Activated CD4-positive, alpha-beta memory T cell treated with anti-CD3 and anti-CD28 coated beads, Interleukin-2, amount 10 ng/mL, durations not matched to agents 7 days and 5 days (primary cell): ENCODE measurements at regions not wholly inside any gene's neighbourhood (a gene's known extent, or its start where the extent isn't known, plus 50 kb on each side); places are given as distances from the start of the nearest gene placed in this dataset.
"Not testable (repeated sequence)": the region's sequence is repeated elsewhere in the genome, so short reads cannot be mapped to it uniquely, and the experiment has no call there.

Source experiments
- CTCF ChIA-PET: fragments of 350-600 bp; sonication (Branson Sonifier 250); formaldehyde crosslinking; loops from one replicate; lab custom pipeline; 2021; ENCODE audit warnings: antibody characterized with exemption, inconsistent platforms; lab: Charles Lee
- POLR2A ChIA-PET: fragments of 350-600 bp; sonication (Branson Sonifier 250); formaldehyde crosslinking; loops from one replicate; lab custom pipeline; 2021; ENCODE audit warnings: antibody characterized with exemption; lab: Charles Lee
- DNase-seq: peaks from one replicate; pipeline ENCODE4 v3.0.0-alpha.2; 2020
- H3K27ac Mint-ChIP-seq: one replicate; pipeline ENCODE4 v1.8.0; 2021; ENCODE audit warnings: mild to moderate bottlenecking, mixed read lengths
- H3K27me3 Mint-ChIP-seq: one replicate; pipeline ENCODE4 v1.8.0; 2021; ENCODE audit warnings: mixed read lengths
- H3K36me3 Mint-ChIP-seq: one replicate; pipeline ENCODE4 v1.8.0; 2021; ENCODE audit warnings: low read depth, mixed read lengths
- H3K4me1 Mint-ChIP-seq: one replicate; pipeline ENCODE4 v1.8.0; 2021; ENCODE audit warnings: mixed read lengths
- H3K4me3 Mint-ChIP-seq: one replicate; pipeline ENCODE4 v1.8.0; 2021; ENCODE audit warnings: mild to moderate bottlenecking, mixed read lengths
- H3K9me3 Mint-ChIP-seq: one replicate; pipeline ENCODE4 v1.8.0; 2021; ENCODE audit warnings: mixed read lengths

GRCh38 chr2:58376592-58376991 is 135.5 kb upstream of the FANCL start:
- no peak overlapping the region for H3K27ac Mint-ChIP-seq
- POLR2A ChIA-PET: no interaction called here
- H3K36me3 Mint-ChIP-seq: no peaks in the 10 kb centered on the region
- H3K4me3 Mint-ChIP-seq: no peak overlapping the region
- CTCF ChIA-PET: no interaction called here
- no peak for DNase-seq
- no peaks in the 10 kb centered on the region for H3K9me3 Mint-ChIP-seq
- H3K27me3 Mint-ChIP-seq: no peaks in the 10 kb centered on the region
- H3K4me1 Mint-ChIP-seq: peaks cover 2% of the 10 kb centered on the region

GRCh38 chr2:58369594-58369993 is 128.5 kb upstream of the FANCL start:
- Mint-ChIP-seq H3K4me1 (no peaks in the 10 kb centered on the region), H3K9me3 (no peaks in the 10 kb centered on the region), H3K4me3 (no peak overlapping the region), H3K27ac (no peak overlapping the region), H3K36me3 (no peaks in the 10 kb centered on the region), H3K27me3 (no peaks in the 10 kb centered on the region)
- ChIA-PET CTCF (no interaction called here), POLR2A (no interaction called here)
- DNase-seq: no peak

DNA sequence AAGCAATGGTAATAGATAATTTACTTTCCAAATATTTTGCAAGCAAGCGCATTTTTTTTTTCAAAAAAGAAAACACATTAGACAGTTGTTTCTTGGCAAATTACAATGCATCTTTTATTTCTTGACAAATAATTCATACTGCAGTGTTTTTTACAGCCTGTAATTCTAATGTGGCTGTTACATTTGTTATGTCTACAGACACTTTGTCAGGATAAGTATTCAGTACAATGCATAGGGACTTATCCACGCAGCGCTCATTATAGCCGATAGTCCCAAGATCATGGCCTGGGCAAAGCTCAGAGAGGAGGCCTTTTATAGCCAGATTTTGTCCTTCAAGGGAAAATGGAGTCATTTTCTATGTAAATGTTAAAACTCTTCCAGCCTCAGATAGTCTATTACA is 123.0 kb upstream of the FANCL start:
- peaks cover 4% of the 10 kb centered on the region for H3K27me3 Mint-ChIP-seq
- no peaks in the 10 kb centered on the region for H3K9me3 Mint-ChIP-seq
- DNase-seq: no peak
- ChIA-PET CTCF (no interaction called here), POLR2A (no interaction called here)
- no peaks in the 10 kb centered on the region for H3K4me1 Mint-ChIP-seq
- H3K4me3 Mint-ChIP-seq: no peak overlapping the region
- H3K27ac Mint-ChIP-seq: no peak overlapping the region
- no peaks in the 10 kb centered on the region for H3K36me3 Mint-ChIP-seq

- H3K27ac Mint-ChIP-seq: no peak overlapping the region
- H3K4me3 Mint-ChIP-seq: no peak overlapping the region
- no peaks in the 10 kb centered on the region for H3K9me3 Mint-ChIP-seq
- ChIA-PET POLR2A (no interaction called here), CTCF (no interaction called here)
- peaks cover 28% of the 10 kb centered on the region for H3K27me3 Mint-ChIP-seq
- no peaks in the 10 kb centered on the region for H3K36me3 Mint-ChIP-seq
- no peak for DNase-seq
- H3K4me1 Mint-ChIP-seq: no peaks in the 10 kb centered on the region
Measured at GRCh38 chr2:58358026-58358425, 116.9 kb upstream of the FANCL start.

- ChIA-PET CTCF (no interaction called here), POLR2A (no interaction called here)
- Mint-ChIP-seq H3K27ac (no peak overlapping the region), H3K4me1 (no peaks in the 10 kb centered on the region), H3K9me3 (no peaks in the 10 kb centered on the region), H3K27me3 (peaks cover 30% of the 10 kb centered on the region), H3K4me3 (no peak overlapping the region), H3K36me3 (no peaks in the 10 kb centered on the region)
- no peak for DNase-seq
Measured at GRCh38 chr2:58357521-58357920, 116.4 kb upstream of the FANCL start.

DNA sequence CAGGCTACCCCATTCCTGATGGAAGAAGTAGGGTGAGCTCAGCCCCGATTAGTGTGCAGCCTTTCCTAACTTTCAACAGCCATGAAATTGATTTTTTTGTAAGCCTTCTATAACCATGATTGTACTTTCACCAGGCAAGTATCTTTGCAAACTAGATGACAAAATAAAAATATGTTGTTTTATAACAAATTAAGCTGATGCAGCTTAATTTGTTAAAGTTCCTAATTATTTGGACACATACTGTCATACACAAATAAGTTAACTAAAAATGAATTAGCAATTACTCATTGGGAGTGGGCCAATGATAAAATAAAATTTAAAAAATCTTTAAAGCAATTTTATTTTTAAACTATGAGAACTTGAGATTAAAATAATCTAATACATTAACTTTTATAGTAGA is 113.1 kb upstream of the FANCL start:
- POLR2A ChIA-PET: no interaction called here
- H3K27me3 Mint-ChIP-seq: peaks cover 37% of the 10 kb centered on the region
- no peak for DNase-seq

GRCh38 chr2:58350484-58350883 is 109.4 kb upstream of the FANCL start:
- DNase-seq: no peak
- no peaks in the 10 kb centered on the region for H3K36me3 Mint-ChIP-seq
- no peak overlapping the region for H3K27ac Mint-ChIP-seq
- no peak overlapping the region for H3K4me3 Mint-ChIP-seq
- peaks cover 46% of the 10 kb centered on the region for H3K27me3 Mint-ChIP-seq
- CTCF ChIA-PET: no interaction called here
- H3K9me3 Mint-ChIP-seq: no peaks in the 10 kb centered on the region
- H3K4me1 Mint-ChIP-seq: peaks cover 5% of the 10 kb centered on the region
- POLR2A ChIA-PET: no interaction called here

More for the DNA sequence above, 113.1 kb upstream of the FANCL start:
- Mint-ChIP-seq H3K4me3 (no peak overlapping the region), H3K4me1 (peaks cover 5% of the 10 kb centered on the region), H3K9me3 (no peaks in the 10 kb centered on the region), H3K27ac (no peak overlapping the region), H3K36me3 (no peaks in the 10 kb centered on the region)
- CTCF ChIA-PET: no interaction called here

- DNase-seq: no peak
- H3K4me3 Mint-ChIP-seq: no peak overlapping the region
- peaks cover 40% of the 10 kb centered on the region for H3K27me3 Mint-ChIP-seq
- H3K4me1 Mint-ChIP-seq: peaks cover 5% of the 10 kb centered on the region
- ChIA-PET POLR2A (no interaction called here), CTCF (no interaction called here)
- no peaks in the 10 kb centered on the region for H3K36me3 Mint-ChIP-seq
- H3K9me3 Mint-ChIP-seq: no peaks in the 10 kb centered on the region
- no peak overlapping the region for H3K27ac Mint-ChIP-seq
Measured at GRCh38 chr2:58347810-58348209, 106.7 kb upstream of the FANCL start.

DNA sequence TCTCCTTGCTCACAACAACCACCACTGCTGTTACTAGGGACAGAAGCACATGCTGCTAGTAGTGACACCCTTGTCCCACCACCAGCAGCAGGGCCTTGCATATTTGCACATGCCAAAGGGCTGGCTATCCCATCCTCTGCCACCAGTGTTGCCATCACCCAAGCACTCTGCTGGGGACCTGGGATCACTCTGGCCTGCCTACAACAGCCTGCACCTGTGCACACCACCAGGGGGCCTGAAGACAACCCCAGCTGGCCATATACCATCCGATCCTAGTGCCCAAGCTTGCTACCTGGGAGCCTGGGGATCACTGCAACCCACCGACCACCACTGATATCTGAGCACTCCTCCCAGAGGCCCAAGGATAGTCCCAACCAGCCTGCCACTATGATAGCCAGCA is 99.9 kb upstream of the FANCL start:
- no peak for DNase-seq
- Mint-ChIP-seq H3K4me3 (no peak overlapping the region), H3K27ac (no peak overlapping the region), H3K36me3 (no peaks in the 10 kb centered on the region), H3K9me3 (peaks cover 3% of the 10 kb centered on the region), H3K4me1 (peaks cover 4% of the 10 kb centered on the region), H3K27me3 (peaks cover 22% of the 10 kb centered on the region)
- ChIA-PET POLR2A (no interaction called here), CTCF (no interaction called here)

- peaks cover 4% of the 10 kb centered on the region for H3K4me1 Mint-ChIP-seq
- H3K27ac Mint-ChIP-seq: no peak overlapping the region
- DNase-seq: no peak
- ChIA-PET POLR2A (no interaction called here), CTCF (no interaction called here)
- H3K27me3 Mint-ChIP-seq: peaks cover 24% of the 10 kb centered on the region
- no peaks in the 10 kb centered on the region for H3K36me3 Mint-ChIP-seq
- peaks cover 3% of the 10 kb centered on the region for H3K9me3 Mint-ChIP-seq
- H3K4me3 Mint-ChIP-seq: no peak overlapping the region
Measured at GRCh38 chr2:58339548-58340243, 98.6 kb upstream of the FANCL start.

GRCh38 chr2:58336416-58336815 is 95.3 kb upstream of the FANCL start:
- DNase-seq: no peak
- no peaks in the 10 kb centered on the region for H3K36me3 Mint-ChIP-seq
- H3K9me3 Mint-ChIP-seq: peaks cover under 1% of the 10 kb centered on the region
- POLR2A ChIA-PET: no interaction called here
- peaks cover 12% of the 10 kb centered on the region for H3K27me3 Mint-ChIP-seq
- H3K4me1 Mint-ChIP-seq: peaks cover under 1% of the 10 kb centered on the region
- CTCF ChIA-PET: no interaction called here
- H3K4me3 Mint-ChIP-seq: no peak overlapping the region
- H3K27ac Mint-ChIP-seq: no peak overlapping the region

DNA sequence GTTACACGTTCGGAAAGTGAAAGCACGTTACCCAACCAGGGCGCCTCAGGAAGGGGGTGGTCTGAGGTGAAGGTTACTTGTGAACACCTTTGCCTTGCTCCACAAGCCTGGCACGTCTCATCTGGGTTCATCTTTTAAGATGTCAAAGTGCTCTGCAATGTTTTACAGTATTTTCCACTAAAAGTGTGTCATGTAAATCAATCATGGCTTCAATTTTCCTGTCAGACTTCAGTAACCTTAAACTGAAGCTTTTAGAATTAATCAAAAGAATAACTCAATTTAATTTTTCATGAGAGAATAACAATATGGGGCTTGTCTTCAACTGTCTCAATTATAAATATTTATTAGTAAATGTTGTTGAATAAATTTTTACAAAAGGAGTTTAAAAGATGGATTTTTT is 93.3 kb upstream of the FANCL start:
- Mint-ChIP-seq H3K36me3 (no peaks in the 10 kb centered on the region), H3K9me3 (no peaks in the 10 kb centered on the region), H3K4me1 (no peaks in the 10 kb centered on the region), H3K27me3 (peaks cover 11% of the 10 kb centered on the region), H3K4me3 (no peak overlapping the region), H3K27ac (no peak overlapping the region)
- DNase-seq: no peak
- ChIA-PET POLR2A (no interaction called here), CTCF (no interaction called here)

DNA sequence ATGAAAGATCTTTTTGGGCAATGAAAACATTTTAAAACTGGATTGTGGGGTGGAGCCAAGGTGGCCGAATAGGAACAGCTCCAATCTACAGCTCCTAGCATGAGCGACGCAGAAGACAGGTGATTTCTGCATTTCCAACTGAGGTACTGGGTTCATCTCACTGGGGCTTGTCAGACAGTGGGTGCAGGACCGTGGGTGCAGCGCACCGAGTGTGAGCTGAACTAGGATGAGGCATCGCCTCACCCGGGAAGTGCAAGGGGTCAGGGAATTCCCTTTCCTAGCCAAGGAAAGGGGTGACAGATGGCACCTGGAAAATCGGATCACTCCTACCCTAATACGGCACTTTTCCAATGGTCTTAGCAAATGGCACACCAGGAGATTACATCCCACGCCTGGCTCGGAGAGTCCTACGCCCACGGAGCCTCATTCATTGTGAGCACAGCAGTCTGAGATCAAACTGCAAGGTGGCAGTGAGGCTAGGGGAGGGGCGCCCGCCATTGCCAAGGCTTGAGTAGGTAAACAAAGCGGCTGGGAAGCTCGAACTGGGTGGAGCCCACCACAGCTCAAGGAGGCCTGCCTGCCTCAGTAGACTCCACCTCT is 84.3 kb upstream of the FANCL start:
- H3K36me3 Mint-ChIP-seq, H3K4me3 Mint-ChIP-seq, POLR2A ChIA-PET, CTCF ChIA-PET, H3K27me3 Mint-ChIP-seq, H3K4me1 Mint-ChIP-seq, DNase-seq, H3K9me3 Mint-ChIP-seq, H3K27ac Mint-ChIP-seq: not testable (repeated sequence)

- Mint-ChIP-seq H3K27me3 (peaks cover 4% of the 10 kb centered on the region), H3K4me1 (no peaks in the 10 kb centered on the region), H3K27ac (no peak overlapping the region), H3K9me3 (no peaks in the 10 kb centered on the region), H3K36me3 (no peaks in the 10 kb centered on the region), H3K4me3 (no peak overlapping the region)
- POLR2A ChIA-PET: no interaction called here
- CTCF ChIA-PET: no interaction called here
- no peak for DNase-seq
Measured at GRCh38 chr2:58319481-58319880, 78.4 kb upstream of the FANCL start.
